GM18517 (cell line): ENCODE measurements at regions not wholly inside any gene's neighbourhood (a gene's known extent, or its start where the extent isn't known, plus 50 kb on each side); places are given as distances from the start of the nearest gene placed in this dataset.
"Not testable (repeated sequence)": the region's sequence is repeated elsewhere in the genome, so short reads cannot be mapped to it uniquely, and the experiment has no call there.

Experiments used
- ATAC-seq: cut with Tn5 transposase; IDR thresholded peaks from one replicate; pipeline ENCODE4 v1.9.1; 2021; ENCODE audit warnings: mild to moderate bottlenecking, moderate library complexity; ENCODE audit not compliant: unreplicated experiment

DNA sequence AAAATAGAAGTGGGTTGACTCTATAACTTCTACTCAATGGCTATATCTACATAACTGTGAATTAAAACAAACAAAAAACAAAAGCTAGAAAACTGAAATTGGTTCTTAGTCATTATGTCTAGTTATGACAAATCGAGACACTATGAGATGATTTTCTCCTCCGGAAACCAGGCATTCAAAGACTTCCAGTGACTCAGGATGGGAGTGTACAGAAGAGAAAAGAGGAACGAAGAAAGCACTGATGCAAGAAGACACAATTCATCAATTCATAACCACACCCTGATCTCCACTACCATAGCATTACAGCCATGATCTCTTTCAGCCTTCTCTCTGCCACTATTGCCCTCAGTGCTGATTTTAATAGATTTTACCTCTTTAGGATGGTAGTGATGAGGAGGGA, 253.6 kb downstream of the CBLL2 start:
- peak; percentile 100 for ATAC-seq

DNA sequence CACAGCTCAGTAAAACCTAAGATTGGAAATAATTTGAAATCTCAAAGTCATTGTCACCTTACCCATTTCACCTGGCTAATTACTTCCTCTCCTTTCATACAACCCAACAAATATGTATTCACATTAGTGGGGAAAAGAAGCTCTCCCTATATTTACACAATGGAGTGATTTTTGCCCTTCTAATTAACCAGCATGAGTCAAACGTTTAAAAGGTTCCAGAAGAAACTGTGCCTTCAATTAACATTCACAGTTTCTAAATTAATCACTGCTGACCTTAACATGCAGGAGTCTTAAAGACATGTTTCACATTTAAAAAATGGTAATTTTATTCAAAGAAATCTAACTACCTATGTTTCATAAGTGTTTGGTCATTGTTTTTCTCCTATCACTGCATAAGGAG, 254.6 kb downstream of the CBLL2 start:
- no peak for ATAC-seq

DNA sequence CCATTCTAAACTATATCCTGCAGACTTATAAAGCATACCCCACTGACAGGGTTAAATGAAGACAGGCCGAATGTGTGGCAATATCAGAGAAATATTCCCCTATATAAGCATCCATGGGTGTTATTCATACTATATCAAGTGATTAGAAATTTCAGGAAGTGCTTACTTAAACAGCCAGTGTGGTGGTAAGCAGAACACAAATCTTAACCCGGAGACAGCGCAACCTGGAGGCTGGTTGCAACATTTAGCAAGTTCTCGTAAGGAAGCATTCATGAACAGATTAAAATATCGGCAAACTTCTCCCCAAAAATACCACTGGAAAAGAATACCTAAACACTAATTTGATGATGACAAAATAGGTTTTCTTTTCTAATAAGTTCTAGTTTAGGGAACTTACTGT, 261.2 kb downstream of the CBLL2 start:
- ATAC-seq, result no peak

DNA sequence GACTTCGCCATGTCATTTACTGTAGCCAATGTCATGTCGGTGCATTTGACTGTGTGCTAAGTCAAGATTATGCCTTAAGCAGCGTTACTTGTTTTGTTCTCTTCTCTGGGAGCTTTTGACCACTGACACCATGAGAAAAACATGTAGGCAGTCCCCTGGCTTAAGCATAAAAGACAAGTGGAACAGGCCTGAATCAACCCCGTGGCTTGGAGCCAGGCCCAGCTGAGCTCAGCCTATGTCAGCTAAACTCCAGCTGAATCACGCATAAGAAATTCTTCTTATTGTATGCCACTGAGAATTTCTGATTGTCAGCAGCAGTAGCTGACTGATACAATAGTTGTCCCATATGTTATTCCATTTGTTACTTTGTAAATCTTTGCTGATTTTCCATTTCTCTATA, 261.9 kb downstream of the CBLL2 start:
- ATAC-seq, result no peak

DNA sequence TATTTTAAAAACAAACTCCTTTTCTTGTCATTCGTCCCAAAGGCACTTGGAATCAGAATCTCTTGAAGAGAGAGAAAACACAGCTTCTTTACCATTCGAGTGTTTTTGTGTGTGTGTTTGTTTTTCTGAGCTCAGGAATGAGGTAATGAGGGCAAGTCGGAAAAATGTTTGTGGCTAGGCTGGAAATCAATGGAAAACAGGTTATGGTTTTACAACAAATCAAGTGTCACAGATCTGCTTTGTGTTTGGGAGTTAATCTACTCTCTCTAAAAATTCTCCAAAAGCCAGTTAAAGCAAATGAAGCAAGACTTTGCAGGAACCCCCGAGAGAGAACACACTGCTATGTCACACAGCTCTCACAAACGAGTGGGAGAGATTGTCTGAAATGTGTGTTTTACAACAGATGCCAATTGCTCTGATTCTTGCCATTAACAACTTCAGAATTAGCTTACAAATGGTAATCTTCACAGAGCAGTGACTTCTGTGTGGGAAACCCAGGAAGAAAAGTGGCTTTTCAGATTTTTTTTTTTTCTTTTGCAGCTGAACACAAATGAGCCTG, 264.1 kb downstream of the CBLL2 start:
- no peak for ATAC-seq

DNA sequence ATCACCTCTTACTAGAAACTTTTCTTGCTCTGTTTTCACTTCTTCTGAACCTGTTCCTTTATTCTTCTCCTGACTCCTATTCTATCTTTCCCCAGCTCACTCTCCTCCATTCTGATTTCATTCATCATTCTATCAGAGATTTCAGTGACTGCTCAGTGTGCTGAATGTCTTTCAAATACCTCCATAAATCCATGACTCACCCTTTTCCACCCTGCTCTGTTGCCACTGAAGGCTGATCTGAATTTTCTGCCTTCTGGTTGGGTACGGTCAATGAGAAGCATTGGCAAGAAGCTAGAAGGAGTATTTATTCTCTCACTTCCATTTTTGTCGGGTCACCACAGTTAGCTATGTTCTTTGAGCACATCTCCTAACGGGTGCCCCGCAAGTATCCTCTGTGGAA, 265.9 kb downstream of the CBLL2 start:
- no peak for ATAC-seq

DNA sequence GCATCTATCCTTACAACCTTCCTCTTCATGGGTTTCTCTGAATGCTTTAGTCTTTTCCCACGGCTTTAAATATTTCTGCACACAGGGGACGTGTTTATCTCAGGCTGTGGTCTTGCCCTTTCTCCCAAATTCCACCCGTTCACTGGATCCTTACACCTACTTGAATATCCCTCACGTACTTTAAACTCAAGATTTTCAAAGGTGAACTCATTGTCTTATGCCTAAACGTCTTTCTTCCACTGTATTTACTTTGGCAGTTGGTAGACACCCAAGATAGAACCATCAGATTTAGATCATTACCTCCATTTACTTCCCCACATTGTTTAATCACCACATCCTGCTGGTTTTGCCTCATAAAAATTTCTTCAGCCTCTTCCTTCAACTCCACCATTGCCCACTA, 269.2 kb downstream of the CBLL2 start:
- no peak for ATAC-seq

DNA sequence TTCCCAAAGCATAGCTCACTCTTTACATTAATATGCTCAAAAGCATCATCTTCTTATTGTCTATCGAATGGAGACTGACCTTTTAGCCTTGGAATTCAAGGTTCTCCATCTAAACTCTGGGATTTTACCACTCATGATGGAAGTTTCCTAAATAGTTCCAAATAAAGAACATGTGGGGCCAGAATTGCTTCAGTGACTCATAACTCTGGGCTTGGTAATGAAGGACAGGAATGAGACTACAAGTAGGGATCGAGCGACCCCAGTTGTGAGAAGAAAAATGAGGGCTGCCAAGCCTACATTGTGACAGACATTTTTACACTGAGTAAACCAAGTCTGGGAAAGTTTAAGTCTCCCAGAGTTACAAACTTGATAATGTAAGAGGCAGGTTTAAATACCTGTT, 269.9 kb downstream of the CBLL2 start:
- no peak for ATAC-seq

DNA sequence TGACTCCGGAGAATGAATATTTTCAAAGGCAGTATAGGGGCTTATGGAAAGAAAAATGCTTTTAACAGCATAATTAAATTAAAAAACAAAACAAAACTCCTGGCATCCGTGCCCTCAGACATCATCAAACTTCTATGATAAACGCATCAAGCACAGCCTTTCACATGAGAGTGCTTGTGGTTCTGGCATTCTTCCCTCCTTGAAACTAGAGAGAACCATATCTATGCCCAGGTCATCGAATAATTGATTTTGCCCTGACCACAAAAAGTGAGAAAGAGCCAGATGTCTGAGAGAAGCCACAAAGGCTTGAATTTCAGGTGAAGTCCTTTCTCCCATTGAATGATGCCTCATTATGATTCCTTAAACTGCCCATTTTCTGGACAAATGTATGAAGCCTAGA, 286.8 kb downstream of the CBLL2 start:
- ATAC-seq, result no peak

DNA sequence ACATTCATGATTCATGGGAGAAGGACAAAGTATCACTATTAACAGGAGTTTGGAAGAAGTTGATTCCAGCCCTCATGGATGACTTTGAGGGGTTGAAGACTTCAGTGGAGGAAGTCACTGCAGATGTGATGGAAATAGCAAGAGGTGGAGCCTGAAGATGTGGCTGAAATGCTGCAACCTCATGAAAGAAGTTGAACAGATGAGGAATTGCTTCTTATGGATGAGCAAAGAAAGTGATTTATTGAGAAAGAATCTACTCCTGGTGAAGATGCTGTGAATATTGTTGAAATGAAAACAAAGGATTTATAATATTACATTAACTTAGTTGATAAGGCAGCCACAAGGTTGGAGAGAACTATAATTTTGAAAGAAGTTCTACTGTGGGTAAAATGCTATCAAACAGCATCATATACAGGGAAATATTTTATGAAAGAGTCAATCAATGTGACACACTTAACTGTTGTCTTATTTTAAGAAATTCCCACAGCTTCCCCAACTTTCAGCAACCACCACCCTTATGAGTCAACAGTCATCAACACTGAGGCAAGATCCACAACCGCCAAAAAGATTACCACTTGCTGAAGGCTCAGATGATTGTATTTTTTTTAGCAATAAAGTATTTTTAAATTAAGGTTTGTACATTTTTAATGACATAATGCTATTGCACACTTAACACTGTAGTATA, 302.6 kb downstream of the CBLL2 start:
- ATAC-seq, result no peak

DNA sequence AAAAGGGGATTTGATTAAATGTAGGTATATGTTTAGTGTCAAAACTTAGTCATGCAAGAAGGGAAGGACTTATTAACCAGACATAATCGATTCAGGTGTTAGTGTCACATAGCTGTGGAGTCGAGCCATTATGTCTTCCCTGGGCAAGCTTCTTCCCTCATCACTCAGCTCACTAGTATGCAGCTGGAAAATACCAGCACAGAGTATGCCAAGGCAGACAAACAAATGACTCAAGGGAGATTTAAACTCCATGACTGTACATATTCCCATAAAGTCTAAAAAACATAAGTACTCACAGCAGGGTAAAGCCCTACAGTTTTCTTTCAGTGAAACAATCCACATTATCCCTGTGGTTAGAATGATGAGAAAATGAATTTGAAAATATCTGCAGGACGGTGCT, 304.5 kb downstream of the CBLL2 start:
- ATAC-seq, result no peak

DNA sequence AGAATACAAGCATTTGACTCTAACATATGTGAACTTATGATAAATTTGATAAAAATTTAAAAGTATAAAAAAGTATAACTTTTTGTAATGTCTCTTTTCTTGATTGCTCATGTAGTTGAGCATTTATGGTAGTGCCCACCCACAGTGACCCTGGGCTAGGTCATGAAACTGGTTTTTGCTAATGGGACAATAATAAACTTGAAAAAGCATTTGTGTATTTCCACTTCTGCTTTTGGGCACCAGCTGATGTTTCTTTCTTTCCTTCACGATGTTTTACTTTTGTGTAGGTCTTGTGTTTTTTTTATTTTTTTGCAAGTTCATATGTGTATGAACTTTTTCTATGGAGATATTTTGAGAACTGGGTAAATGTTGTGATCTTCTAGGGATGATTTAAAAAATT, 313.1 kb downstream of the CBLL2 start:
- peak; percentile 93 for ATAC-seq

DNA sequence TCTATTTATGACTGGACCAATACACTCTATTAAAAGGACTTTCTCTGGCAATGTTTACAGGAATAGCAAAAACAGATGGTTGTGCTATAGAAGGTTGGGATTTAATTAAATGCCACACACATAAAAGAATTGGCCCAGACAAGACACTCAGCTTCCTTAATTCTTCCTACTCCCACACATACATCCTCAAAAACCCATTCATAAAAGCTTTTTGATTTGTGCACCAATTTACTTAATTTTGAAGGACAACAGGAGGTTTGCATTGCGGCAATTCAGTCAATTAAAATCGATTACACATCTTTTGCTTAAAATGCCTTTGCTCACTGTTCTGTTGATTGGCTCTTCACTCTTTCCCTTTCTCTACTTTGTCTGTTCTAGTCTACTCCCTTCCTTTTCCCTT, 317.1 kb downstream of the CBLL2 start:
- ATAC-seq, result no peak

DNA sequence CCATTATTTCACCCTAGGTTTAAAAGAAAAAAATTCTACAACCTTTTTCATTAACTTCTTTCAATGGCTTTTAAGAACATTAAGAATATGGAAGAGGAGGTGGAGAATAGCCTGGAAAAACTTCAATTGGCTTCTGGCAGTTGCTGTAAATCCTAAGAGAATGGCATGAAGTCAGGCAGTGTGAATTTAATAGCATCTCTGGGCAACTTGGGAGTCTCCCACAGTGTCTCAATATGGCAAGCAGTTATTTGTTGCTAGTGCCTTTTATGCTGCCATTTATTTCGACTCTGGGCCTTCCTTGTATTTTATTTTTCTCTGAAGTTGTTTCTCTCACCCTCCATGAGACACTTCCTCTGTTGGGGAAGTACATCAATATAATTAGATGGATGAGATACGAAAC, 322.1 kb downstream of the CBLL2 start:
- no peak for ATAC-seq

DNA sequence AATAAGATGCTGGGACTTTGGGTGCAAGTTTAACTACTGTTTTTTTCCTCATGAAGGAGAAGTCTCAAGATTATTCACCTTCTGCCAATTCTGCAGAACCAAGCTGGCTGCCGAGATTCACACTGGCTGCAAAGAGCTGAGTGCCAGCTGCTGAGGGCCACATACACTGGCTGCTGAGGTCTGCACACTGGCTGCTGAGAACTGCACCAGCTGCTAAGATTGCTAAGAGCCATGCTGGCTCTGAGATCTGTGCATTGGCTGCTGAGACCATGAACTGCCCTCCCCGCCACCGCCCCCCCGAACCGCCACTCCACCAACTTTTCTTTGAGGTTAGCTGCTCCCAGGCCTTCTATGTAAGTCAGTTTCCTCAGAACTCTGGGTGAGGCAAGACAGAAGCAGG, 330.3 kb downstream of the CBLL2 start:
- no peak for ATAC-seq

DNA sequence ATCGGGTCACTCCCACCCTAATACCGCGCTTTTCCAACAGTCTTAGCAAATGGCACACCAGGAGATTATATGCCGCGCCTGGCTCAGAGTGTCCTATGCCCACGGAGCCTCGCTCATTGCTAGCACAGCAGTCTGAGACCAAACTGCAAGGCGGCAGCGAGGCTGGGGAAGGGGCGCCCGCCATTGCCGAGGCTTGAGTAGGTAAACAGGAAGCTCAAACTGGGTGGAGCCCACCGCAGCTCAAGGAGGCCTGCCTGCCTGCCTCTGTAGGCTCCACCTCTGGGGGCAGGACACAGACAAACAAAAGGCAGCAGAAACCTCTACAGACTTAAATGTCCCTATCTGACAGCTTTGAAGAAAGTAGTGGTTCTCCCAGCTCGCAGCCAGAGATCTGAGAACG, 336.7 kb downstream of the CBLL2 start:
- ATAC-seq, result not testable (repeated sequence)

DNA sequence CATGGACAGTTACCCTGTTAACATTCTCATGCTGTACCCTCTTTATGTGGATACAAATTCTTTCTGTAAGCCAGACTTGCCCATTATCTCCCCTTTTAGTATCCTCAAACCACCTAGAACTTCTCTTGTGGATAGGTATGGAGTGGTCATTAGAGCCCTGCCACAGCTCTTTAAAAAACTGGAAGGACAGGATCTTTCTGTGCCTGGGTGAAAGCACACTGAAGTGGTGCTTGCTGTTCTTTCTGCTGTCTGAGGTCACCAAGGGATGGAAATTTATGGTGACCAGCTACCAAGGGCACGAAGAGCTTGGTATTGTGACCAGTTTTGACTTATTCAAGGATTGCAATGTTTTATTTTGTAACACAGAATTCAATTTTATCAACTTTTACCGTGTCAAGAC, 344.2 kb downstream of the CBLL2 start:
- no peak for ATAC-seq

DNA sequence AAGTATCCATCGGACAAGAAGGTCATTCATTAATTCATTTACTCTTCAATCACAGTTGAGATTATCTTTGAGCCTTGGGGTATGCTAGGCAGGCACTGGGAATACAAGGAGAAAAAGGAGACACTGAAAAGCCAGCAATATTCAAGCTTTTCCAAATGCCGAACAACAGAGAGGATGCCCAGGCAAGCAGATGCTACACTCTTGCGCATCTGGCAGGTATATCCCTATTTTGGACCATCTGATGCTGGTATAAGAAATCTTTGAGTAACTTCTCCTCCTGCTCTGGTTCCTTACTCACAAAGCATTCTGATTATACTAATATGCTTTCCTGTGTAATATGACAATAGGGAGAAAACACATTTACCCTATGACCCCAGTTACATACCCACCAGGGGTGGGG, 354.9 kb downstream of the CBLL2 start:
- no peak for ATAC-seq

DNA sequence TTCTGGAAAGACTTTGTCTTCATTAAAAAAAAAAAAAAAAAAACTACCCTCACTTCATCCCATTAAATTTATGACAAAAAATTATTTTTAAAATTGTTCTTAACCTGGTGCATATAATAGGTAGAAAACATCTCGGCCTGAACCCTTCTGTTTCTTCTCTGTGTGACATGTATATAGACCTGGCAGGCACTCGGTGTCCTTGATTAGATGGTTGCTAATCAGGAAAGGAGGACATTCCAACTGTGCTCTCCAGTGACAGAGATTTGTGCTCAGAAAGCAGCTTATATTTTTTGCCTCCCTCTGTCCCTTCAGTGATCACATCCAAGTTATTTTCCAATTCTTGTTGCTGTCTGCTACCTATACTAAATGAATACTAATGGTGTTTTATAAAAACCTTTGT, 355.6 kb downstream of the CBLL2 start:
- no peak for ATAC-seq

DNA sequence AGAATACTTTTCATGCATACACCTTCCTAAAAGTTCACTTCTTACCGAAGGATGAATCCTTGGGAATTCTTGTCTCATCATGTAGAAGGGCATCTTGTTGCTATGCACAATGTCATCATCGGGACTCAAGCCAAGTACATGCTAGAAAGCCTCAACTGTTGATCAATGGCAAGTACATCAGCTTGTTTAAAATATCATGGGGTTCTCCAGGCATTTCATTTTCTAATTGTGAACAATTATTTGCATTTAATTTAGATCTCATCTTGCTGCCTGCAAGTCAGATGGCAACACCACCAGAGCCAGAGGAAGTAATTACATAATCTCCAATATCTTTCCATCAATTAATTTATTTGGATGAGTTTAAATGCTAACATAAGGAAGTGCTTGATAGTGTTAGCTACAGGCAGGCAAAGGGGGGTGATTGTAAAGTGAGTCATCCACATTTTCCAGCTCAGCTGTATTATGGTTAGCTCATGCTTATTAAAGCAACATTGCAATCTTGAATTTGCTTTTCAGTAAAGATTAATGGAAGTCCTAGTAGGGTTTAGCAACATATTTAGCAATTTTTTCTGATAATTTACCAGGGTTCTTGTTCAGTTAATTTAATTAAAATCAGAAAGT, 356.5 kb downstream of the CBLL2 start:
- ATAC-seq, result no peak

DNA sequence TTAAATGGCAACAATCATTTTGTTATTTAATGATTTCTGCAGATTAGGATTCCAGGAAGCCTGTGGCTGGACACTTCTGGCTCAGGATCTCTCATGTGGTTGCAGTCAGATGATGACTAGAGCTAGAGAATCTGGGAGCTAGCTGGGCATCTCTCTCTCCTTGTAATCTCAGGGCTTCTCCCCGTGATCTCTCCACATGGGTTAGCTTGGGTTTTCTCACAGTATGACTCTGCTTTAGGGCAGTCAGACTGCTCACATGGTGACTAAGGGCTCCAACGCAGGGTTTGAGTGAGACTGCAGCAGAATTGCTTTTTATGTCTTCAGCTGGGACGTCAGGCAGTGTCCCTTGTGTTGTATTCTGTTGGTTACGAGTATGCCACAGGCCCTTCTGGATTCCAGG, 361.4 kb downstream of the CBLL2 start:
- ATAC-seq, result no peak

DNA sequence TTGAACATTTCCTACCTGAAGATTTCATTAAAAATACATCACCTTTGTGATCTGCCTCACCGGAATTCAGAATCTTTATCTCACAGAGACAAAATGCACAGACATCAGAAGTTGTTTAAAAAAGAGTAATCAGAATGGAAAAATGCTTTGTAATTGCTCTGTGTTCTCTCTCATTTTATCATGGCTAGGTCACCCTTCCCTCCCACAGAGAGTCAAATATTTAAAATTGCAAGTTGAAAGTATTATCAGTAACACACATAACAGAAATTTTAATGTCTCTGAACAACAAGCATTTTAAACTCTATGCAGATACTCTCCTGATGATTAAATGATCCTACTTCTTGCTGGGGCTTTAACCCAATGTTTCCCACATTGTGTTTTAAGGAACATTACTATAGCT, 362.0 kb downstream of the CBLL2 start:
- ATAC-seq, result no peak

DNA sequence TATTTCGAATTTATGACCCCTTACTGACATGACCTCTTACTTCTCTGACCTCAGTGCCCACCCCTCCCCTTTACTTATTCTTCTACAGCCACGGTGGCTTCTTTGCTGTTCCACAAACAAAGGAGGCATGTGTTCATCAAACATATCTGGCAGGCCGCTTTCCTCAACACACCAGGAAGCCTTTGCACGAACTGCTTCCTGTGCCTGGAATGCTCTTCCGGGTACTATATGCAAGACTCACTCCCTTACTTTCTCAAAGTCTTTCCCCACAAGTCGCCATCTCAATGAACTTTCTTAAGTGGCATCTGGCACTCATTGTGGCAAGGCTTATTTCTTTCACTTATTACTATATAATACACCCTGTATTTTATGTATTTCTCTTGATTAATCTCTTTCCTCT, 351.5 kb upstream of the DDX53 start:
- ATAC-seq, result no peak
